ENCODE measurements at regions not wholly inside any gene's neighbourhood (a gene's known extent, or its start where the extent isn't known, plus 50 kb on each side); places are given as distances from the start of the nearest gene placed in this dataset.
"Not testable (repeated sequence)": the region's sequence is repeated elsewhere in the genome, so short reads cannot be mapped to it uniquely, and the experiment has no call there.

- H3K4me3 ChIP-seq (ENCODE audit: insufficient read depth, low read depth, low read length, poor library complexity, severe bottlenecking): no peak overlapping the region
- H3K9me3 ChIP-seq (ENCODE audit: control insufficient read depth, low read length): no peaks in the 10 kb centered on the region
- DNase-seq: no peak
- no peaks in the 10 kb centered on the region for H3K4me1 ChIP-seq (ENCODE audit: control insufficient read depth, insufficient read depth, low read length, poor library complexity, severe bottlenecking)
- H3K36me3 ChIP-seq (ENCODE audit: control insufficient read depth, insufficient read depth, low read length): no peaks in the 10 kb centered on the region
- H3K27ac ChIP-seq (ENCODE audit: insufficient read depth, low read length, poor library complexity, severe bottlenecking): no peak overlapping the region
- H3K27me3 ChIP-seq (replicated peaks; ENCODE audit: control insufficient read depth, insufficient read depth, low read length, poor library complexity, severe bottlenecking): no peaks in the 10 kb centered on the region
Observed at GRCh38 chr12:93994721-93995120, 153.7 kb upstream of the PLXNC1 start.

DNA sequence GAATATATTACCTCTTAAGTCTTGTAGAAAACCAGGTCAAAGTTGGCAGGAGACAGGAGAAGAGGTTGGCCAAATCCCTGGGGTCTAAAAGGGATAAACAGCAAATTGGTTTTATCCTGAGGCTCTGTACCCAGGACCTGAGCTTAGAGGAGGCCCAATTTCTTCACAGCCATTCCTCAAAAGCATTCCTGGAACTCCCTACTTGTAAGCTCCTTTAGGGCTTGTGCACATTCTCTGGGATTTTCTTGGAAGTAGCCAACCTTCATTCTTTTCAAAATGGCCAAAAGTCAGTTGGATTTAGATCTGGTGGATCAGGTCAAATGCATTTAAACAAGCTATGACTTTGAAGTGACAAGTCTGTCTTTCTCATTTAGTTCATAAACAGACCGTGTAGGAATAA is 152.1 kb upstream of the PLXNC1 start:
- Histone ChIP-seq H3K27me3 (replicated peaks; ENCODE audit: control insufficient read depth, insufficient read depth, low read length, poor library complexity, severe bottlenecking) (no peaks in the 10 kb centered on the region), H3K9me3 (ENCODE audit: control insufficient read depth, low read length) (no peaks in the 10 kb centered on the region), H3K36me3 (ENCODE audit: control insufficient read depth, insufficient read depth, low read length) (no peaks in the 10 kb centered on the region), H3K27ac (ENCODE audit: insufficient read depth, low read length, poor library complexity, severe bottlenecking) (no peak overlapping the region), H3K4me1 (ENCODE audit: control insufficient read depth, insufficient read depth, low read length, poor library complexity, severe bottlenecking) (no peaks in the 10 kb centered on the region), H3K4me3 (ENCODE audit: insufficient read depth, low read depth, low read length, poor library complexity, severe bottlenecking) (no peak overlapping the region)
- DNase-seq: no peak

GRCh38 chr12:94001691-94002090 is 146.7 kb upstream of the PLXNC1 start:
- DNase-seq: no peak
- Histone ChIP-seq H3K27me3 (replicated peaks; ENCODE audit: control insufficient read depth, insufficient read depth, low read length, poor library complexity, severe bottlenecking) (no peaks in the 10 kb centered on the region), H3K4me1 (ENCODE audit: control insufficient read depth, insufficient read depth, low read length, poor library complexity, severe bottlenecking) (no peaks in the 10 kb centered on the region), H3K36me3 (ENCODE audit: control insufficient read depth, insufficient read depth, low read length) (no peaks in the 10 kb centered on the region), H3K27ac (ENCODE audit: insufficient read depth, low read length, poor library complexity, severe bottlenecking) (no peak overlapping the region), H3K4me3 (ENCODE audit: insufficient read depth, low read depth, low read length, poor library complexity, severe bottlenecking) (no peak overlapping the region), H3K9me3 (ENCODE audit: control insufficient read depth, low read length) (no peaks in the 10 kb centered on the region)

DNA sequence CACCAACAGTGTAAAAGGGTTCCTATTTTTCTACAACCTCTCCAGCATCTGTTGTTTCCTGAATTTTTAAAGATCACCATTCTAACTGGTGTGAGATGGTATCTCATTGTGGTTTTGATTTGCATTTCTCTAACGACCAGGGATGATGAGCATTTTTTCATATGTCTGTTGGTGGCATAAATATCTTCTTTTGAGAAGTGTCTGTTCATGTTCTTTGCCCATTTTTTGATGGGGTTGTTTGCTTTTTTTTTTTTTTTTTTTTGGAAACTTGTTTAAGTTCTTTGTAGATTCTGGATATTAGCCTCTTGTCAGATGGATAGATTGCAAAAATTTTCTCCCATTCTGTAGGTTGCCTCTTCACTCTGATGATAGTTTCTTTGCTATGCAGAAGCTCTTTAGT is 145.5 kb upstream of the PLXNC1 start:
- not testable (repeated sequence) for DNase-seq; H3K9me3 ChIP-seq (ENCODE audit: control insufficient read depth, low read length); H3K27ac ChIP-seq (ENCODE audit: insufficient read depth, low read length, poor library complexity, severe bottlenecking); H3K36me3 ChIP-seq (ENCODE audit: control insufficient read depth, insufficient read depth, low read length); H3K4me1 ChIP-seq (ENCODE audit: control insufficient read depth, insufficient read depth, low read length, poor library complexity, severe bottlenecking); H3K27me3 ChIP-seq (replicated peaks; ENCODE audit: control insufficient read depth, insufficient read depth, low read length, poor library complexity, severe bottlenecking); H3K4me3 ChIP-seq (ENCODE audit: insufficient read depth, low read depth, low read length, poor library complexity, severe bottlenecking)

GRCh38 chr12:94007833-94008232 is 140.5 kb upstream of the PLXNC1 start:
- H3K4me3 ChIP-seq (ENCODE audit: insufficient read depth, low read depth, low read length, poor library complexity, severe bottlenecking); H3K4me1 ChIP-seq (ENCODE audit: control insufficient read depth, insufficient read depth, low read length, poor library complexity, severe bottlenecking); H3K36me3 ChIP-seq (ENCODE audit: control insufficient read depth, insufficient read depth, low read length); H3K27me3 ChIP-seq (replicated peaks; ENCODE audit: control insufficient read depth, insufficient read depth, low read length, poor library complexity, severe bottlenecking); H3K27ac ChIP-seq (ENCODE audit: insufficient read depth, low read length, poor library complexity, severe bottlenecking); H3K9me3 ChIP-seq (ENCODE audit: control insufficient read depth, low read length): not testable (repeated sequence)
- DNase-seq: peak; percentile 0 to 37 (median 27)

DNA sequence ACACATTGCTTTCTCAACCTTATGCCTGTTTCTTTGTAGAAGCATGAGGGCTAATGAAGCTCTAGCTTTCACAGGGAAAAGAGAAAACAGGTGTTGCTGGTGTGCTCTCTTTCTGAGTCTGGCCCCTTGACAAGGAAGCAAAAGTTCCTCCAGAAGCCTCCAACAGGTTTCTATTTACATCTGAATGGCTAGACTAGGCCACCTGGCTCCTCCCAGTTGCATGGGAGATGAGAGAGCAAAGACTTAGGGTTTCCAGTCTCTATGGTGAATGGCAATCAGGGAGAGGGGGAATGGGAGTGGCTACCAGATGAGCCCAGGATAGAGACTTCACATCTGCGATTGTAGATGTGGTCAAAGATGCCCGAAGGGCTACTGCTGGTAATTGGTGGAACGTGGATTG is 138.1 kb upstream of the PLXNC1 start:
- DNase-seq: no peak
- Histone ChIP-seq H3K27me3 (replicated peaks; ENCODE audit: control insufficient read depth, insufficient read depth, low read length, poor library complexity, severe bottlenecking) (no peaks in the 10 kb centered on the region), H3K4me1 (ENCODE audit: control insufficient read depth, insufficient read depth, low read length, poor library complexity, severe bottlenecking) (peaks cover 7% of the 10 kb centered on the region), H3K36me3 (ENCODE audit: control insufficient read depth, insufficient read depth, low read length) (no peaks in the 10 kb centered on the region), H3K27ac (ENCODE audit: insufficient read depth, low read length, poor library complexity, severe bottlenecking) (no peak overlapping the region), H3K9me3 (ENCODE audit: control insufficient read depth, low read length) (no peaks in the 10 kb centered on the region), H3K4me3 (ENCODE audit: insufficient read depth, low read depth, low read length, poor library complexity, severe bottlenecking) (no peak overlapping the region)

GRCh38 chr12:94012071-94012470 is 136.3 kb upstream of the PLXNC1 start:
- no peak overlapping the region for H3K4me3 ChIP-seq (ENCODE audit: insufficient read depth, low read depth, low read length, poor library complexity, severe bottlenecking)
- peaks cover 2% of the 10 kb centered on the region for H3K9me3 ChIP-seq (ENCODE audit: control insufficient read depth, low read length)
- no peak for DNase-seq
- peaks cover 7% of the 10 kb centered on the region for H3K4me1 ChIP-seq (ENCODE audit: control insufficient read depth, insufficient read depth, low read length, poor library complexity, severe bottlenecking)
- no peaks in the 10 kb centered on the region for H3K36me3 ChIP-seq (ENCODE audit: control insufficient read depth, insufficient read depth, low read length)
- no peaks in the 10 kb centered on the region for H3K27me3 ChIP-seq (replicated peaks; ENCODE audit: control insufficient read depth, insufficient read depth, low read length, poor library complexity, severe bottlenecking)
- no peak overlapping the region for H3K27ac ChIP-seq (ENCODE audit: insufficient read depth, low read length, poor library complexity, severe bottlenecking)

DNA sequence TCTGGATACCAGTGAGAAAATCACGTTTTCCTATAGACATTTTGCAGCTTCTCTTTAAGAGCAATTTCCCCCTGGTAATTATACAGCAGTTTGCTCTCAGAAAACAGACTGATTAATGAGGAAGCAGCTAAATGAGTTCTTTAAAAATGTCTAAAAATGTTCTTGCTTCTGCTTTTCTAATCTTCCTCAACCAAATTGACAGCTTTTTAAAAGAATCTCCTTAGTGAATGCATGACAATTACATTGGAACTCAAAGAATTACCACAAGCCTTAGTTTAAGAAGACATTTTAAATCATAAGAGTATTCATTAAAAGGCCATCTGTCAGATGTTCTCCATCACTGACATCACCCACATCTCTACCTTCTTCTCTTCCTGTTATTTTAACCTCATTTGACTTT is 135.8 kb upstream of the PLXNC1 start:
- no peak overlapping the region for H3K27ac ChIP-seq (ENCODE audit: insufficient read depth, low read length, poor library complexity, severe bottlenecking)
- no peak for DNase-seq
- H3K36me3 ChIP-seq (ENCODE audit: control insufficient read depth, insufficient read depth, low read length): no peaks in the 10 kb centered on the region
- H3K27me3 ChIP-seq (replicated peaks; ENCODE audit: control insufficient read depth, insufficient read depth, low read length, poor library complexity, severe bottlenecking): no peaks in the 10 kb centered on the region
- H3K4me1 ChIP-seq (ENCODE audit: control insufficient read depth, insufficient read depth, low read length, poor library complexity, severe bottlenecking): peaks cover 4% of the 10 kb centered on the region
- H3K4me3 ChIP-seq (ENCODE audit: insufficient read depth, low read depth, low read length, poor library complexity, severe bottlenecking): no peak overlapping the region
- peaks cover 6% of the 10 kb centered on the region for H3K9me3 ChIP-seq (ENCODE audit: control insufficient read depth, low read length)

DNA sequence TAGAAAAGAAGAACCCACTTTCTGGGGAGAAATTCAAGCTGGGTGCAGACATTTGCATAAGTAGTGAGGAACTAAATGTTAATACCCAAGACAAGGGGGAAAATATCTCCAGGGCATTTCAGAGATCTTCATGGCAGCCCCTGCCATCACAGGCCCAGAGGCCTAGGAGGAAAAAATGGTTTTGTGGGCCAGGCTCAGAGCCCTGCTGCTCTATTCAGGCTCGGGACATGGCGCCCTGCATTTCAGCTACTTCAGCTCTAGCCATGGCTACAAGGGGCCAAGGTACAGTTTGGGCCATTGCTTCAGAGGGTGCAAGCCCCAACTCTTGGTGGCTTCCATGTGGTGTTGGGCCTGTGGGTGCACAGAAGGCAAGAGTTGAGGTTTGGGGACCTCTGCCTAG is 131.1 kb upstream of the PLXNC1 start:
- not testable (repeated sequence) for H3K4me3 ChIP-seq (ENCODE audit: insufficient read depth, low read depth, low read length, poor library complexity, severe bottlenecking); H3K9me3 ChIP-seq (ENCODE audit: control insufficient read depth, low read length); DNase-seq; H3K27me3 ChIP-seq (replicated peaks; ENCODE audit: control insufficient read depth, insufficient read depth, low read length, poor library complexity, severe bottlenecking); H3K4me1 ChIP-seq (ENCODE audit: control insufficient read depth, insufficient read depth, low read length, poor library complexity, severe bottlenecking); H3K36me3 ChIP-seq (ENCODE audit: control insufficient read depth, insufficient read depth, low read length); H3K27ac ChIP-seq (ENCODE audit: insufficient read depth, low read length, poor library complexity, severe bottlenecking)

GRCh38 chr12:94020335-94020734 is 128.0 kb upstream of the PLXNC1 start:
- peaks cover 9% of the 10 kb centered on the region for H3K9me3 ChIP-seq (ENCODE audit: control insufficient read depth, low read length)
- H3K4me1 ChIP-seq (ENCODE audit: control insufficient read depth, insufficient read depth, low read length, poor library complexity, severe bottlenecking): no peaks in the 10 kb centered on the region
- DNase-seq: no peak
- no peaks in the 10 kb centered on the region for H3K36me3 ChIP-seq (ENCODE audit: control insufficient read depth, insufficient read depth, low read length)
- no peaks in the 10 kb centered on the region for H3K27me3 ChIP-seq (replicated peaks; ENCODE audit: control insufficient read depth, insufficient read depth, low read length, poor library complexity, severe bottlenecking)
- no peak overlapping the region for H3K4me3 ChIP-seq (ENCODE audit: insufficient read depth, low read depth, low read length, poor library complexity, severe bottlenecking)
- no peak overlapping the region for H3K27ac ChIP-seq (ENCODE audit: insufficient read depth, low read length, poor library complexity, severe bottlenecking)

DNA sequence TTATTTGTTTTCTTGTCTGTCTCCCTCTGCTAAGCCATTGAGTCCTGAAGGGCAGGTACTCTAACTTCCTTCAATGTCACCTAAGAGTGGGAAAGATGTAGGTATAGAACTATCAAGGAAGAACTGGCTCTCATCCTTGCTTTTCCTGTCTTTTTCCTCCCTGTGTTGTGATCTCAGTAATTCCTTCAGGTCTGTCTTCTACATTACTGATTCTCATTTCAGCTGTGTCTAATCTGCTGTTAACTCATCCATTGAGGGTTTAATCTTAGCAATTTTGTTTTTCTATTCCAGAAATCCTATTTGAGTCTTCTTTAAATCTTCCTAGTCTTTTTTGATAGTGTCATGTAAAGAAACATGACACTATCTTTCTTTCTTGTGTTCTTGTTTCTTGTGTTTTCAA is 124.5 kb upstream of the PLXNC1 start:
- Histone ChIP-seq H3K4me1 (ENCODE audit: control insufficient read depth, insufficient read depth, low read length, poor library complexity, severe bottlenecking) (no peaks in the 10 kb centered on the region), H3K9me3 (ENCODE audit: control insufficient read depth, low read length) (peaks cover under 1% of the 10 kb centered on the region), H3K36me3 (ENCODE audit: control insufficient read depth, insufficient read depth, low read length) (no peaks in the 10 kb centered on the region), H3K27me3 (replicated peaks; ENCODE audit: control insufficient read depth, insufficient read depth, low read length, poor library complexity, severe bottlenecking) (no peaks in the 10 kb centered on the region), H3K27ac (ENCODE audit: insufficient read depth, low read length, poor library complexity, severe bottlenecking) (no peak overlapping the region), H3K4me3 (ENCODE audit: insufficient read depth, low read depth, low read length, poor library complexity, severe bottlenecking) (no peak overlapping the region)
- no peak for DNase-seq

All from effector memory CD4-positive, alpha-beta T cell (primary cell).